RWPE1 (cell line): ENCODE measurements at regions not wholly inside any gene's neighbourhood (a gene's known extent, or its start where the extent isn't known, plus 50 kb on each side); places are given as distances from the start of the nearest gene placed in this dataset.

Source experiments
- CTCF ChIA-PET: fragments of 350-600 bp; sonication (Branson Sonifier 250); formaldehyde crosslinking; extraction: SDS; loops from one replicate; lab custom pipeline; 2021; lab: Yijun Ruan, JAX
- POLR2A ChIA-PET: fragments of 400-600 bp; formaldehyde crosslinking; extraction: SDS; loops from one replicate; lab custom pipeline; 2020; ENCODE audit warnings: antibody characterized with exemption; ENCODE audit not compliant: low non-redundant PET; lab: Yijun Ruan, JAX
- DNase-seq: peaks from one replicate; pipeline ENCODE4 v3.0.0; 2012; ENCODE audit warnings: low spot score
- H3K27ac ChIP-seq: fragments of 450-650 bp; 2 replicates; pipeline ENCODE4 v1.5.1; 2017
- TF ChIP-seq, protein P1 (sequence below): fragments of 450-650 bp; conservative IDR thresholded peaks from 2 replicates; pipeline ENCODE4 v1.5.1; 2017; ENCODE audit warnings: low read depth, mild to moderate bottlenecking

DNA sequence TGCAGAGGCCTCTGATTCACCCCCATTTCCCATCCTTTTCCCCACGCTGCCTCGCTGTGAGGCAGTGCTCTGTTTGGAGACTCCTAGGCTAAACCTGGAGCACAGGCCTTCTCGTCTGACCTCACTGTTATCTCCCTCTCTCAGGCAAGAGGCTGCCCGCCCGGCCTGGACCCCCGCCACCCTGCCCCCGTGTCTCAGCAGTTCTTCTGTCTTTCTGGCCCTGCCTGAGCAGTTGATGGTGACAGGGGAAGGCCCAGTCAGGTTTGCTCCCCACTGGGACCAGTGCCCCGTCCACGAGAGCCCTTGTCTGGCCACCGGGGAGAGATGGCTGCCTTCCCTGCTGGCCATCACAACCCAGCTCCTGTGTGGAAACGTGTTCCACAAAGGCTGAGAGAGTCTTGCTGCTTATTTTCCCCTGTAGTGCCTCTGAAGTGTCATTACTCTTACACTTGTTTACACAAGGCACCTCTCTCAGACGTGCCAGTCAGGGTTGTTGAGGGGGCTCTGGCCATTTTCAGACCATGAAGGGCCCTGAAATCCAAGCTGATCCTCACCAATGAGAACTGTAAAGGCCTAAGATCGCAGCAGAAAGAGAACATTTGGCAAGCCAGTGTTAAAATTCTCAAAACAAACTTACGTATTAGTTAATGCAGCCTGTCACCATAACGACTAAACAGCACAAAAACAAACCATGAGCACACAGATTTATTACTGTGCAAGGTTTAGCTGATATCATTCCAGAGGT, 210.9 kb downstream of the NDUFA10 start:
- ChIA-PET POLR2A (no interaction called here), CTCF (interaction anchor here (0.6 kb wide), 1 partner anchor 177 kb away, joined by 3 read pairs; no protein-coding TSS in a partner anchor)
- TF ChIP-seq, protein P1, sequence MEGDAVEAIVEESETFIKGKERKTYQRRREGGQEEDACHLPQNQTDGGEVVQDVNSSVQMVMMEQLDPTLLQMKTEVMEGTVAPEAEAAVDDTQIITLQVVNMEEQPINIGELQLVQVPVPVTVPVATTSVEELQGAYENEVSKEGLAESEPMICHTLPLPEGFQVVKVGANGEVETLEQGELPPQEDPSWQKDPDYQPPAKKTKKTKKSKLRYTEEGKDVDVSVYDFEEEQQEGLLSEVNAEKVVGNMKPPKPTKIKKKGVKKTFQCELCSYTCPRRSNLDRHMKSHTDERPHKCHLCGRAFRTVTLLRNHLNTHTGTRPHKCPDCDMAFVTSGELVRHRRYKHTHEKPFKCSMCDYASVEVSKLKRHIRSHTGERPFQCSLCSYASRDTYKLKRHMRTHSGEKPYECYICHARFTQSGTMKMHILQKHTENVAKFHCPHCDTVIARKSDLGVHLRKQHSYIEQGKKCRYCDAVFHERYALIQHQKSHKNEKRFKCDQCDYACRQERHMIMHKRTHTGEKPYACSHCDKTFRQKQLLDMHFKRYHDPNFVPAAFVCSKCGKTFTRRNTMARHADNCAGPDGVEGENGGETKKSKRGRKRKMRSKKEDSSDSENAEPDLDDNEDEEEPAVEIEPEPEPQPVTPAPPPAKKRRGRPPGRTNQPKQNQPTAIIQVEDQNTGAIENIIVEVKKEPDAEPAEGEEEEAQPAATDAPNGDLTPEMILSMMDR: no peak
- no peak for DNase-seq
- no peak overlapping the region for H3K27ac ChIP-seq

DNA sequence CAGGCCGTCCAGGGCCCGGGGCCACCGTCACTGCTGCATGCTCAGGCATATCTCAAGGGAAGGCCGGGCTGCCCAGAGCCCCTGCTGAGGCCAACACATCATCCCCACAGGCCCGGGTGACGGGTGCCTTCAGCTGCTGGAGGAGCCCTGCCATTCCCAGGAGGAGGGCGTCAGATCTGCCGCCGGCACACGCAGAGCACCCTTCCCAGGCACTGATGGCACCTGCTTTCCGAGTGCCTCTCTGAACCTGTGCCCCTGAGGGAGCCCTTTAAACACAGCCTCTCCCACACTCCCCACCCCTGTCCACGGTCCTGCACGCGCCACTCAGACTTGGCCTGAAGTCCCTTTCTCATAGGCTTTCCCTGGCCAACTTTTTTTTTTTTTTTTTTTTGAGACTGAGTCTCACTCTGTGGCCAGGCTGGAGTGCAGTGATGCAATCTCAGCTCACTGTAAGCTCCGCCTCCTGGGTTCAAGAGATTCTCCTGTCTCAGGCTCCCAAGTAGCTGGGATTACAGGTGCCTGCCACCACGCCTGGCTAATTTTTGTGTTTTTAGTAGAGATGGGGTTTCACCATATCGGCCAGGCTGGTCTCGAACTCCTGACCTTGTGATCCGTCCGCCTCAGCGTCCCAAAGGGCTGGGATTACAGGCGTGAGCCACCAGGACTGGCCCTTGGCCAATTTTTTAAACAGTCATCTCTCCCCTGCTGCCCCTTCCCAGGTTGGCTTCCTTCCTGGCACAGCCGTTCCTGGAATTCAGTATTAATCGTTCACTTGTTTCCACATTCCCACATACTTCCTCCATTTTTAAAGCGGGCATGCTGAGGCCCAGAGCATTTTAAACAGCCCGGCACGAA, 211.7 kb downstream of the NDUFA10 start:
- ChIA-PET POLR2A (no interaction called here), CTCF (interaction anchor here (0.5 to 0.6 kb wide), 2 partner anchors 43 to 177 kb away, joined by 3 to 4 read pairs; no protein-coding TSS in a partner anchor)
- TF ChIP-seq, protein P1: no peak
- H3K27ac ChIP-seq: no peak overlapping the region
- DNase-seq: no peak

DNA sequence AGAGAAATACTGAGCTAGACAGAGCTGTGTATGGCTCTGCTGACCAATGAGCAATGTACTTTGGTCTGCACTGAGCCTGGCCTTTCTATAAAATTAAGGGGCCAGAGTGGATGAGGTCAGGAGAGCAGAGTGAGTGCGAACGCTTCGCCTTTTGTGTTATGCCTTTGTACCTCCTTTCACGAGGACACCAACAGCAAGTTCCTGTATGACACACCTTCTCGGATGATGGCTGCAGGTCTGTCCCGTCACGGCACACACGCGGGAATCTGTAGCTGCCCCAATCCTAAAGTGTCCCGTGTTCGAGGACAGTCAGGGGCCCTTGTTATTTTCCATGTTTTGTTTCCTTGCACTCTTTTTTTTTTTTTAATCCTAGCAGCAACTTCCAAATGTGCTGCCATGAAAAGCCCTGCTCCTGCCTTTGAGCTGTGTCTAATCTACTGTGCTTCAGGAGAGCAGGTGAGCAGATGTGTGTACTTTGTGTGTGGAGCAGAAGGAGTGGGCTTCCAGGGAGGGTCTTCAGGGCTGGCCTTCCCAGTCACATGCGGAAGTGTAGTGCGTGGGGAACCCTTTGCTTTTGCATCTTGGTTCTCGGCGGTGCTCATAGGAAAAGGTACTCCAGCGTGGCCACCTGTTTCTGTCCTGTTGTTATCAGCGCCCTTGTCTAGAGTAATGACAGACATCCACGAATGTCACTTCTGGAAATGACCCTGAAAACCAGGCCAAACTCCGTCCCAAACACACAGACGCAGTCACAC, 213.2 kb downstream of the NDUFA10 start:
- H3K27ac ChIP-seq: no peak overlapping the region
- ChIA-PET CTCF (no interaction called here), POLR2A (no interaction called here)
- TF ChIP-seq, protein P1: no peak
- no peak for DNase-seq

DNA sequence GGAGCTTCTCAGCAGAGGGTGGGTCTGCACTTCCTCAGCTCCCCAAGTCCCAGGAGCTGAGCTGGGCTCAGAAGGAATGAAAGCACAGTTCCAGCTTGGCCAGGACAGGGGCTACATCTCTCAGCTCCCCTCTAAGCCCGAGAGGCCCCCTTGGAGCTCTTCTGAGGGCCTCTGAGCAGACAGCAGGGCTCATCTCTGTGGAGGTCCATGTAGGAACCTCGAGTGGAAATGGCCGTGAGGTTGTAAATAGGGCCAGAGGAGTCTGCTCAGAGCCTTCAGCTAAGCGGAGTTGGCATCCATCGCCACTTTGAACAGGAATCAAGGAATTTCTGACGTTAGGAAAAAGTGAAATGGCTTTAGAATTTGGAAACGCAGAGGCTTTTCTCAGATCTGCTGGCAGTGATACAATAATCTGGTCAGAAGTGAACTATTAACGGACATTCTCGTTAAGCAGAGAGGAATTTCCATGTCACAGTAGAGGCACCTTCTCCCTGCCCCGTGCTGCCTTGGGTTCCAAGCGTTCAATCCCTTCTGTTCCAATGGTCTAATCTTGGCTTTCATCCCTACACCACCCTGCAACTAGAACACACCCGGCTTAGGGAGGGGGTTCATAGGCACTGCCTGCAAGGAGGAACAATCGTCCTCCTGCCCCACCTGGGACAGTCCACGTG, 213.9 kb downstream of the NDUFA10 start:
- H3K27ac ChIP-seq: no peak overlapping the region
- TF ChIP-seq, protein P1: no peak
- ChIA-PET CTCF (interaction anchor here (0.6 kb wide), 1 partner anchor 726 kb away, joined by 4 read pairs; no protein-coding TSS in a partner anchor), POLR2A (no interaction called here)
- DNase-seq: no peak

DNA sequence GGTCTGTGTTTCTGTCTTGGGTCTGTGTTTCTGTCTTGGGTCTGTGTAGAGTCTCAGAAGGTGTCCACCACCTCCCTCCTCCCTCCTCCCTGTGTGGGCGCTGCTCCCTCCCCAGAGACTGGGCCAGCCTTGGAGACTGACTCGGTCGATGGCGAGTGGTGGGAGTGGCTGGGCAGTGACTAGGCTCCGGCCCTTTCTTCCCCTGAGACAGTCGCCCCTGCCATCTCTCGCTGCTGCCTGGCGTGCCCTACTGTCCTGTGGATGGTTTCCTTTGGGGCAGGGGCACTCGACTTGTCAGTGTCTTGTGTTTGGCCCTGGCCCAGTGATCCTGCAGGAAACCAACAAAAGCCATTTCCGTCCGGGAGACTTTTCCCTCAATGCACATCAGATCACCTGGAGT, 215.8 kb downstream of the NDUFA10 start:
- TF ChIP-seq, protein P1: no peak
- CTCF ChIA-PET: no interaction called here
- H3K27ac ChIP-seq: no peak overlapping the region
- POLR2A ChIA-PET: no interaction called here
- DNase-seq: no peak
